ENCODE measurements at regions not wholly inside any gene's neighbourhood (a gene's known extent, or its start where the extent isn't known, plus 50 kb on each side); places are given as distances from the start of the nearest gene placed in this dataset.
"Not testable (repeated sequence)": the region's sequence is repeated elsewhere in the genome, so short reads cannot be mapped to it uniquely, and the experiment has no call there.

- DNase-seq: no peak
Observed at GRCh38 chr12:34306133-34306830, 284.0 kb downstream of the ALG10 start.

- DNase-seq: not testable (repeated sequence)
Observed at GRCh38 chr12:34309806-34310804, 287.8 kb downstream of the ALG10 start.

GRCh38 chr12:34311337-34311736 is 289.0 kb downstream of the ALG10 start:
- no peak for DNase-seq

GRCh38 chr12:34327671-34328070 is 305.4 kb downstream of the ALG10 start:
- no peak for DNase-seq

GRCh38 chr12:34333337-34333736 is 311.0 kb downstream of the ALG10 start:
- peak; percentile 42 for DNase-seq

GRCh38 chr12:34334538-34334937 is 312.2 kb downstream of the ALG10 start:
- no peak for DNase-seq

DNA sequence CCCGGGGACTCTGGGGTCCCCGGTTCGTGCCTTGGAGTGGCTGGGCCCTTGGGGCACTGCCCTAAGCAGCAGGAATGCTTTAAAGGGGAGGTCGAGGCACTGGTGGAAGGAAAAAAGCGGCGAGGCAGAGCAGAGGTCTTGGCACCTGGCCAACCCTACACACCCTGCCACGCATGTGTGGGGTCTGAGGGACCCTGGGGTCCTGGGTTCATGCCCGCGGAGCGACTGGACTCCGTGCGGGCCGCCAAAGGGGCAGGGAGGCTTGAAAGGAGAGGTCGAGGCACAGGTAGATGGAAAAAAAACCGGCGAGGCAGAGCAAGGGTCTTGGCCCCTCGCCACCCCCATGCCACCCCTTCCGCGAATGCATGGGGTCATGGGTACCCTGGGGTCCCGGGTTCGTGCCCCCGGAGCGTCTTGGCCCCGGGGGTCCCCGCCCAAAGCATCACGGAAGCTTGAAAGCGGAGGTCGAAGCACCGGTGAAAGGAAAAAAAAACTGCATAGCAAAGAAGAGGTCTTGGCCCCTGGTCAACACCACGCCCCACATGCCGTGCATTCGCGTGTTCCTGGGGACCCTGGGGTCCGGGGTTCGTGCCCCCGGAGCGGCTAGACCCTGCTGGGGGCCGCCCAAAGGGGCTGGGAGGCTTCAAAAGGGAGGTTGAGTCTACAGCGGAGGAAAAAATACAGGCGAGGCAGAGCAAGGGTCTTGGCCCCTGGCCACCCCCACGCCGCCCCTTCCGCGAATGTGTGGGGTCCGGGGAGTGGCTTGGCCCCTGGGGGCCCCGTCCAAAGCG is 312.9 kb downstream of the ALG10 start:
- DNase-seq: no peak

- no peak for DNase-seq
Observed at GRCh38 chr12:34335819-34336262, 313.5 kb downstream of the ALG10 start.

GRCh38 chr12:34336619-34337465 is 314.5 kb downstream of the ALG10 start:
- no peak for DNase-seq

GRCh38 chr12:34338751-34339150 is 316.5 kb downstream of the ALG10 start:
- no peak for DNase-seq

- DNase-seq: no peak
Observed at GRCh38 chr12:34339922-34340321, 317.6 kb downstream of the ALG10 start.

DNA sequence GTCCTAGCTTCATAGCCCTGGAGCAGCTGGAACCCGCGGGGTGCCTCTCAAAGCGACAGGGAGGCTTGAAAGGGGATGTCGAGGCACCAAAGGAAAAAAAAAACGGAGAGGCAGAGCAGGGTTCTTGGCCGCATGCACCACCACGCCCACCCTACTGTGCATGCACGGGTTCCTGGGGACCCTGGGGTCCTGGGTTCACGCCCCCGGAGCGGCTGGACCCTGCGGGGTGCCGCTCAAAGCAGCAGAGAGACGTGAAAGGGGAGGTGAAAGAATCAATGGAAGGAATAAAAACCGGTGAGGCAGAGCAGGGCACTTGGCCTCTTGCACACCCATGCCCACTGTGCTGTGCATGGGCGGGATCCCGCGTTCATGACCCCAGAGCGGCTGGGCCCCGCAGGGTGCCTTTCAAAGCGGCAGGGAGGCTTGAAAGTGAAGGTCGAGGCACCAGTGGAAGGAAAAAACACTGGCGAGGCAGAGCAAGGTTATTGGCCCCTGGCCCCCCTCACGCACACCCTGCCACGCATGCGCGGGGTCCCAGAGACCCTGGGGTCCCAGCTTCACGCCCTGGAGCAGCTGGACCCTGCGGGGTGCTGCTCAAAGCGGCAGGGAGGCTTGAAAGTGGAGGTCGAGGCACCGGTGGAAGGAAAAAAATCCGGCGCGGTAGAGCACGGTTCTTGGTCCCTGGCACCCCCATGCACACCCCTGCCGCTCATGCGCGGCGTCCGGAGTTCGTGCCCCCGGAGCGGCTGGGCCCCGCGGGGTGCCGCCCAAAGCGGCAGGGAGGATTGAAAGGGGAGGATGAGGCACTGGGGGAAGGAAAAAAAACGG is 318.5 kb downstream of the ALG10 start:
- DNase-seq: no peak

DNA sequence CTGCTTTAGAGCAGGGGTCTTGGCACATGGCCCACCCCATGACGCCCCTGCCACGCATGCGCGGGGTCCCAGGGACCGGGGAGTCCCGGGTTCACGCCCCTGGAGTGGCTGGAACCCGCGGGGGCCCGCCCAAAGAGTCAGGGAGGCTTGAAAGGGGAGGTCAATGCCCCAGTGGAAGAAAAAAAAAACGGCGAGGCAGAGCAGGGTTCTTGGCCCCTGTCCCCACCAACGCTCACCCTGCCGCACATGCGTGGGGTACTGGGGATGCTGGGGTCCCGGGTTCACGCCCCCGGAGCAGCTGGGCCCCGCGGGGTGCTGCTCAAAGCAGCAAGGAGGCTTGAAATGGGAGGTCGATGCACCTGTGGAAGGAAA is 319.1 kb downstream of the ALG10 start:
- DNase-seq: no peak

- DNase-seq: no peak
Observed at GRCh38 chr12:34342048-34342447, 319.8 kb downstream of the ALG10 start.

- DNase-seq: no peak
Observed at GRCh38 chr12:34343345-34343744, 321.0 kb downstream of the ALG10 start.

GRCh38 chr12:34343766-34344165 is 321.5 kb downstream of the ALG10 start:
- no peak for DNase-seq

- no peak for DNase-seq
Observed at GRCh38 chr12:34344851-34345522, 322.7 kb downstream of the ALG10 start.

DNA sequence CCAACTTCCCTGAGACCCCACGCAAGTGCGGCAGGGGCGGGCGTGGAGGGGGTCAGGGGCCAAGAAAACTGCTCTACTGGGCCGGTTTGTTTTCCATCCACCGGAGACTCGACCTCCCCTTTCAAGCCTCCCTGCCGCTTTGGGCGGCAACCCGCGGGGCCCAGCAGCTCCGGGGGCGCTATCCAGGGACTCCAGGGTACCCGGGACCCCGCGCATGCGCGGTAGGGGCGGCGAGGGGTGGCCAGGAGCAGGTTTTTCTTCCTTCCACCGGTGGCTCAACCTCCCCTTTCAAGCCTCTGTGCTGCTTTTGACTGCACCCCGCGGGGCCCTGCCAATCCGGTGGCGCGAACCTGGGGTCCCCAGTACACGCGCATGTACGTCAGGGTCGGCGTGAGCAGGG is 323.5 kb downstream of the ALG10 start:
- no peak for DNase-seq

DNA sequence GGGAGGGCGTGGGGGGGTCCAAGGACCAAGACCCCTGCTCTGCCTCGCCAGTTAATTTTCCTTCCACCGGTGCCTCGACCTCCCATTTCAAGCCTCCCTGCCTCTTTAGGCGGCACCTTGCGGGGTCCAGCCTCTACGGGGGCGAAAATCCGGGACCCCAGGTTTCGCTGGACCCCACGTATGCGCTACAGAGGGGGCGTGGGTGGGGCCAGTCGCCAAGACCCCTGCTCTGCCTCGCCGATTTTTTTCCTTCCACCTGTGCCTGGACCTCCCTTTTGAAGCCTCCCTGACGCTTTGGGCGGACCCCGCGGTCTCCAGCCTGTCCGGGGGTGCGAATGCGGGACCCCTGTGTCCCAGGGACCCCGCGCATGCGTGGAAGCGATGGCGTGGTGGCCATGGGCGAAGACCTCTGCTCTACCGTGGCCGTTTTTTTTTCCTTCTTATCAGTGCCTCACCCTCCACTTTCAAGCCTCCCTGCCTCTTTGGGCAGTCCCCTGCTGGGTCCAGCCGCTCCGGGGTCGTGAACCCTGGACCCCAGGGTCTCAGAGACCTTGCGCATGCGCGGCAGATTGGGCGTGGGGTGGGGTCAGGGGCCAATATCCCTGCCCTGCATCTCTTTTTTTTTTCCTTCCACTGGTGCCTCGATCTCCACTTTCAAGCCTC is 324.2 kb downstream of the ALG10 start:
- DNase-seq: no peak

DNA sequence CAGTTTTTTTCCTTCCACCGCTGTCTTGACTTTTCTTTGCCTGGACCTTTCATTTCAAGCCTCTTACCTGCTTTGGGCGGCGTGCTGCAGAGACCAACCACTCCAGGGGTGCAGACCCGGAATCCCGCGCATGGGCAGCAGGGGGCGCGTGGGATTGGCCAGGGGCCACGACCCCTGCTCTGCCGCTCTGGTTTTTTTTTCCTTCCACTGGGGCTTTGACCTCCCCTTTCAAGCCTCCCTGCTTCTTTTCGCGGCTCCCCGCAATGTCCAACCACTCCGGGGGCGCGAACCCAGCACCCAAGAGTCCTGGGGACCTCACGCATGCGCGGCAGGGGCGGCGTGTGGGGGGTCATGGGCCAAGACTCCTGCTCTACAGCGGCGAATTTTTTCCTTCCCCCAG is 325.1 kb downstream of the ALG10 start:
- no peak for DNase-seq

All from NCI-H774 (cell line).